ENCODE measurements at regions not wholly inside any gene's neighbourhood (a gene's known extent, or its start where the extent isn't known, plus 50 kb on each side); places are given as distances from the start of the nearest gene placed in this dataset.

- in situ Hi-C loops (cut with HindIII; ENCODE audit: low sequenced_read_pairs), result no loop called here
These were observed 590.3 kb upstream of the C9orf72 start for GRCh38 chr9:28163619-28164018.

GRCh38 chr9:28166179-28166578, 592.9 kb upstream of the C9orf72 start:
- in situ Hi-C loops (cut with HindIII; ENCODE audit: low sequenced_read_pairs), result no loop called here

GRCh38 chr9:28177142-28177541, 603.9 kb upstream of the C9orf72 start:
- in situ Hi-C loops (cut with HindIII; ENCODE audit: low sequenced_read_pairs), result no loop called here

GRCh38 chr9:28177925-28178324, 604.6 kb upstream of the C9orf72 start:
- in situ Hi-C loops (cut with HindIII; ENCODE audit: low sequenced_read_pairs), result no loop called here

- in situ Hi-C loops (cut with HindIII; ENCODE audit: low sequenced_read_pairs), result no loop called here
These were observed 606.6 kb upstream of the C9orf72 start for GRCh38 chr9:28179893-28180292.

- in situ Hi-C loops (cut with HindIII; ENCODE audit: low sequenced_read_pairs), result no loop called here
These were observed 617.7 kb upstream of the C9orf72 start for GRCh38 chr9:28190981-28191380.

- in situ Hi-C loops (cut with HindIII; ENCODE audit: low sequenced_read_pairs), result no loop called here
These were observed 624.4 kb upstream of the C9orf72 start for GRCh38 chr9:28197653-28198052.

- in situ Hi-C loops (cut with HindIII; ENCODE audit: low sequenced_read_pairs), result no loop called here
These were observed 629.8 kb upstream of the C9orf72 start for GRCh38 chr9:28203036-28203435.

- in situ Hi-C loops (cut with HindIII; ENCODE audit: low sequenced_read_pairs), result no loop called here
These were observed 633.0 kb upstream of the C9orf72 start for GRCh38 chr9:28206280-28206679.

GRCh38 chr9:28207657-28208056, 634.4 kb upstream of the C9orf72 start:
- in situ Hi-C loops (cut with HindIII; ENCODE audit: low sequenced_read_pairs), result no loop called here

GRCh38 chr9:28209130-28209529, 635.8 kb upstream of the C9orf72 start:
- in situ Hi-C loops (cut with HindIII; ENCODE audit: low sequenced_read_pairs), result no loop called here

GRCh38 chr9:28212979-28213378, 639.7 kb upstream of the C9orf72 start:
- in situ Hi-C loops (cut with HindIII; ENCODE audit: low sequenced_read_pairs), result no loop called here

- in situ Hi-C loops (cut with HindIII; ENCODE audit: low sequenced_read_pairs), result no loop called here
These were observed 642.4 kb upstream of the C9orf72 start for GRCh38 chr9:28215536-28216299.

GRCh38 chr9:28232686-28233085, 659.4 kb upstream of the C9orf72 start:
- in situ Hi-C loops (cut with HindIII; ENCODE audit: low sequenced_read_pairs), result no loop called here

- in situ Hi-C loops (cut with HindIII; ENCODE audit: low sequenced_read_pairs), result no loop called here
These were observed 661.0 kb upstream of the C9orf72 start for GRCh38 chr9:28234133-28234893.

- in situ Hi-C loops (cut with HindIII; ENCODE audit: low sequenced_read_pairs), result no loop called here
These were observed 661.6 kb upstream of the C9orf72 start for GRCh38 chr9:28234894-28235277.

- in situ Hi-C loops (cut with HindIII; ENCODE audit: low sequenced_read_pairs), result no loop called here
These were observed 676.1 kb upstream of the C9orf72 start for GRCh38 chr9:28249424-28249823.

- in situ Hi-C loops (cut with HindIII; ENCODE audit: low sequenced_read_pairs), result no loop called here
These were observed 681.9 kb upstream of the C9orf72 start for GRCh38 chr9:28255174-28255573.

GRCh38 chr9:28260330-28260729, 687.0 kb upstream of the C9orf72 start:
- in situ Hi-C loops (cut with HindIII; ENCODE audit: low sequenced_read_pairs), result no loop called here

GRCh38 chr9:28264368-28264767, 691.1 kb upstream of the C9orf72 start:
- in situ Hi-C loops (cut with HindIII; ENCODE audit: low sequenced_read_pairs), result no loop called here

- in situ Hi-C loops (cut with HindIII; ENCODE audit: low sequenced_read_pairs), result no loop called here
These were observed 694.1 kb upstream of the C9orf72 start for GRCh38 chr9:28267351-28267750.

GRCh38 chr9:28270156-28270555, 696.9 kb upstream of the C9orf72 start:
- in situ Hi-C loops (cut with HindIII; ENCODE audit: low sequenced_read_pairs), result no loop called here

Measured in DLD1 (cell line).